Neural crest cell (in vitro differentiated cells): ENCODE measurements at regions not wholly inside any gene's neighbourhood (a gene's known extent, or its start where the extent isn't known, plus 50 kb on each side); places are given as distances from the start of the nearest gene placed in this dataset.

Source experiments
- DNase-seq: peaks from one replicate; pipeline ENCODE4 v3.0.0; 2021; ENCODE audit warnings: low read depth, mixed read lengths, low spot score
- H3K27ac Mint-ChIP-seq: one replicate; pipeline ENCODE4 v1.8.0; 2021; ENCODE audit warnings: mild to moderate bottlenecking, mixed read lengths; ENCODE audit not compliant: unreplicated experiment
- H3K27me3 Mint-ChIP-seq: 2 replicates; pipeline ENCODE4 v1.8.0; 2021; ENCODE audit warnings: low read depth, mild to moderate bottlenecking, mixed read lengths
- H3K36me3 Mint-ChIP-seq: 2 replicates; pipeline ENCODE4 v1.8.0; 2021; ENCODE audit warnings: low read depth, mild to moderate bottlenecking, mixed read lengths
- H3K4me1 Mint-ChIP-seq: 2 replicates; pipeline ENCODE4 v1.8.0; 2021; ENCODE audit warnings: mixed read lengths
- H3K4me3 Mint-ChIP-seq: one replicate; pipeline ENCODE4 v1.8.0; 2021; ENCODE audit warnings: mild to moderate bottlenecking, mixed read lengths
- H3K9me3 Mint-ChIP-seq: 2 replicates; pipeline ENCODE4 v1.8.0; 2021; ENCODE audit warnings: mixed read lengths
- CTCF ChIP-seq: fragments of 200-600 bp; sonication (generic); conservative IDR thresholded peaks from 2 replicates; pipeline ENCODE4 v1.5.0; 2021; ENCODE audit warnings: antibody characterized with exemption, mild to moderate bottlenecking

- TF ChIP-seq CTCF: no peak
- H3K27me3 Mint-ChIP-seq: no peaks in the 10 kb centered on the region
- no peak overlapping the region for H3K27ac Mint-ChIP-seq
- H3K4me3 Mint-ChIP-seq: no peak overlapping the region
- no peak for DNase-seq
- H3K36me3 Mint-ChIP-seq: peaks cover 3% of the 10 kb centered on the region
- H3K9me3 Mint-ChIP-seq: peaks cover 11% of the 10 kb centered on the region
- peaks cover 12% of the 10 kb centered on the region for H3K4me1 Mint-ChIP-seq
Measured at GRCh38 chr9:31251386-31251785, 1133.1 kb upstream of the ACO1 start.

DNA sequence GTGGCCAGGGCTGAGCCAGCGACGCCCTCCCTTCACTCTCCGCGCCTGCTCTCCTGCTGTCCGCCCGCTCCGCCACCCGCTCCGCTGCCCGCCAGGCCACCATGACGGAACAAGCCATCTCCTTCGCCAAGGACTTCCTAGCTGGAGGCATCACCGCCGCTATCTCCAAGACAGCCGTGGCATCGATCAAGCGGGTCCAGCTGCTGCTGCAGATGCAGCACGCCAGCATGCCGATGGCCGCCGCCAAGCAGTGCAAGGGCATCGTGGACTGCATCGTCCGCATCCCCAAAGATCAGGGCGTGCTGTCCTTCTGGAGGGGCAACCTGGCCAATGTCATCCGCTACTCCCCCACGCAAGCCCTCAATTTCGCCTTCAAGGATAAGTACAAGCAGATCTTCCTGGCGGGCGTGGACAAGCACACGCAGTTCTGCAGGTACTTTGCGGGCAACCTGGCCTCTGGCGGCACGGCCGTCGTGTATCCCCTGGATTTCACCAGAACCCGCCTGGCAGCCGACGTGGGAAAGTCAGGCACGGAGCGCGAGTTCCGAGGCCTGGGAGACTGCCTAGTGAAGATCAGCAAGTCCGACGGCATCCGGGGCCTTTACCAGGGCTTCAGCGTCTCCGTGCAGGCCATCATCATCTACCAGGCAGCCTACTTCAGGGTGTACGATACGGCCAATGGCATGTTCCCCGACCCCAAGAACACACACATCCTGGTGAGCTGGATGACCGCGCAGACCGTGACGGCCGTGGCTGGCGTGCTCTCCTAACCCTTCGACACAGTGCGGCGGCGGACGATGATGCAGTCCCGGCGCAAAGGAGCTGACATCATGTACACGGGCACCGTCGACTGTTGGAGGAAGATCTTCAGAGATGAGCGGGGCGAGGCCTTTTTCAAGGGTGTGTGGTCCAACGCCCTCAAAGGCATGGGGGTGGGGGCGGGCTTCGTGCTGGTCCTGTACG, 1130.4 kb upstream of the ACO1 start:
- H3K27me3 Mint-ChIP-seq: no peaks in the 10 kb centered on the region
- H3K36me3 Mint-ChIP-seq: no peaks in the 10 kb centered on the region
- no peak for DNase-seq
- TF ChIP-seq CTCF: no peak
- H3K27ac Mint-ChIP-seq: no peak overlapping the region
- H3K4me3 Mint-ChIP-seq: no peak overlapping the region
- H3K4me1 Mint-ChIP-seq: peaks cover 5% of the 10 kb centered on the region
- H3K9me3 Mint-ChIP-seq: peaks cover 6% of the 10 kb centered on the region

DNA sequence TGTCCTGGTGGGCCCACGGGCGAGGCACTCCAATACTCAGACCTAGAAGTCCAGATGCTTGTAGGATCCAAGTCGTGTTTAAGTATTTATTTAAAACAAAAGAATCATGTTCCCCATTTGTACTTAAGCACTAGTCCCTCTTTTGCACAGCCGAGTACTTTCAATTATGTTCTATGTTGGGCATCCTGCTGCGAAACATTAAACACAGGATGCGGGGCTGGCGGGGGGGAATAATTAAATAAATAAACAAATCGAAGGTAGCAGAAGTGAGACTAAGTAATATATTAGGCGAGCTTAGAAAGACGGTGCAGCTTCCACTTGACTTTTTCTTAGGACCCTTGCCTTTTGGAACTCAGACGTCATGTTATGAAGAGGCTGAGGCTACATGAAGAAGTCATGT, 1129.2 kb upstream of the ACO1 start:
- H3K9me3 Mint-ChIP-seq: peaks cover 3% of the 10 kb centered on the region
- H3K36me3 Mint-ChIP-seq: no peaks in the 10 kb centered on the region
- H3K4me1 Mint-ChIP-seq: peaks cover 5% of the 10 kb centered on the region
- DNase-seq: no peak
- H3K27me3 Mint-ChIP-seq: no peaks in the 10 kb centered on the region
- no peak for TF ChIP-seq CTCF
- H3K27ac Mint-ChIP-seq: no peak overlapping the region
- H3K4me3 Mint-ChIP-seq: no peak overlapping the region

DNA sequence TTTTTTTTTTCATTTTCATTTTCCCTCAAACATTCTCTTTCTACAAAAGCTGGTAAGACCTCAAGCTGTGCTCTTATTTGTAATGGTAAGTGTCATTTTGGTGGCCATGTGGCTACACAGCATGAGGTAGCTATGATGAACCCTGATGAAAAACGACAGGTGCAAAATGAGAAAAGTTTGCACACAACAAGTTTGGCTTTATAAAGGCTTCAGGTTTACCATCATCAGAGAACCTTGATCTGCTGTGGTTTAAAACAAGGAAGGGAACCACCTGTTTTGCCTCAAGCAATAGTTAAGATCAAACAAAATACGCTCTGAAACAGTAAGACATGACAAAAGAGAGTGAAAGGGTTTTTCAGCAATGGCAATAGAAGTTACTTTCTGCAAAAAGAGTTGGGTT, 1124.6 kb upstream of the ACO1 start:
- no peaks in the 10 kb centered on the region for H3K9me3 Mint-ChIP-seq
- no peak for TF ChIP-seq CTCF
- no peaks in the 10 kb centered on the region for H3K27me3 Mint-ChIP-seq
- no peak for DNase-seq
- no peaks in the 10 kb centered on the region for H3K4me1 Mint-ChIP-seq
- no peak overlapping the region for H3K27ac Mint-ChIP-seq
- no peaks in the 10 kb centered on the region for H3K36me3 Mint-ChIP-seq
- H3K4me3 Mint-ChIP-seq: no peak overlapping the region

DNA sequence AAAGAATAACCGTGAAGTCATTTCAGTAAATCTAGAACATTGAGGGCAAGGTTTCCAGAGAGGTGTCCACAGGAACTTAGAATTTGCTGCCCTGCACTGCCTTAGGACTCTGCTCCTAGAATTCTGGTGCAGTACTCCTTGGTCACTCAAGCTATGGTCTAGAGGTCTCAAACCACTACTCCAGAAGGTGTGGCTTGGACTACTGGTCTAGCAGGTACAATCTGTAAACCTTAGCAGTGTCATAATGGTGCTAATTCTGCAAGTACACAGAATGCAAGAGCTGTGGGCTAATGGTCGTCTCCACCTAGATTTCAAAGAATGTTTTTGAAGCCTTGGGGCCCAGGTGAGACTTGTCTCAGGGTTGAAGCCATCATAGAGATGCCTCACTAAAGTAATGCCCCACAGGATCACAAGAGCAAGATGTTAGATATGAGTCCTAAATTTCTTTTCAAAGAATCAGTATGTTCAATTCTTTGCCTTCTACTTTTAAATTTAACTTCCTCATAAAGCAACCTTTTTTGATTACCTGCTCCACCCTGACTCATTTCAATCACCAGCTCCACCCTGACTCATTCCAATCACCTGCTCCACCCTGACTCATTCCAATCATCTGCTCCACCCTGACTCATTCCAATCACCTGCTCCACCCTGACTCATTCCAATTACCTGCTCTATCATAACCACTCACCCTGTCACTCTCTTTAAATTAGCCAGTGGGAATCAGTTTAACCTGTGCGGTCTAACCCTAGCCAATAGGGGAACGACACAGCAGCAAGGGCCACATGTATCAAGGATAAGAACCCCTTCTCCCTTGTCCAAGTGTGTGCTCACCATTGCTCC, 1111.8 kb upstream of the ACO1 start:
- Mint-ChIP-seq H3K9me3 (no peaks in the 10 kb centered on the region), H3K27ac (no peak overlapping the region), H3K4me3 (no peak overlapping the region), H3K27me3 (no peaks in the 10 kb centered on the region), H3K4me1 (no peaks in the 10 kb centered on the region), H3K36me3 (no peaks in the 10 kb centered on the region)
- no peak for TF ChIP-seq CTCF
- DNase-seq: no peak
